ENCODE measurements at regions not wholly inside any gene's neighbourhood (a gene's known extent, or its start where the extent isn't known, plus 50 kb on each side); places are given as distances from the start of the nearest gene placed in this dataset.

GRCh38 chr2:180268006-180268405 lies 260.9 kb upstream of the CWC22 start:
- BruUV-seq (replicated peaks) = no TSS peak
- ChIA-PET POLR2A (no interaction called here), CTCF (no interaction called here)
- in situ Hi-C loops (cut with HindIII; ENCODE audit: low pct_unique_long_range_greater_than_20kb, low sequenced_read_pairs) = no loop called here
- Histone ChIP-seq H3K9me3 (ENCODE audit: control insufficient read depth, insufficient read depth, low read depth, low read length) (0 out of 2 replicates have a peak, but pooled peaks cover 4% of the 10 kb centered on the region), H3K4me3 (ENCODE audit: low read depth in 2 of 2, low read length in 2 of 2) (no peak overlapping the region), H3K36me3 (ENCODE audit: control insufficient read depth, insufficient read depth, low read length) (no peaks in the 10 kb centered on the region), H3K4me1 (ENCODE audit: control insufficient read depth, insufficient read depth, low read length) (no peaks in the 10 kb centered on the region), H3K27ac (ENCODE audit: low read length) (no peak overlapping the region), H3K27me3 (ENCODE audit: control insufficient read depth, insufficient read depth, low read length) (no peaks in the 10 kb centered on the region)
- TF ChIP-seq SIN3A (IDR thresholded peaks at IDR 0.05; ENCODE audit: borderline replicate concordance, insufficient read depth, low read depth, low read length) = no peak
- TF ChIP-seq POLR2AphosphoS5 (IDR thresholded peaks at IDR 0.05; ENCODE audit: low read depth, low read length) = no peak
- no peak for TF ChIP-seq TCF7L2 (IDR thresholded peaks at IDR 0.05; ENCODE audit: low read depth, low read length)
- no peak for TF ChIP-seq CTCF (IDR thresholded peaks at IDR 0.05)
- no peak for TF ChIP-seq REST (IDR thresholded peaks at IDR 0.05; ENCODE audit: insufficient read depth in 1 of 2, low read depth in 2 of 2, low read length in 1 of 2)
- ATAC-seq = no peak
- no peak for DNase-seq (ENCODE audit: low read depth, low spot score)
- intact Hi-C loops (cut with micrococcal nuclease; ENCODE audit: unreplicated experiment) = no loop called here

- ChIA-PET CTCF (no interaction called here), POLR2A (no interaction called here)
- no peaks in the 10 kb centered on the region for H3K4me1 ChIP-seq (ENCODE audit: control insufficient read depth, insufficient read depth, low read length)
- no peak for DNase-seq (ENCODE audit: low read depth, low spot score)
- intact Hi-C loops (cut with micrococcal nuclease; ENCODE audit: unreplicated experiment) = no loop called here
- ATAC-seq = no peak
- no peaks in the 10 kb centered on the region for H3K9me3 ChIP-seq (ENCODE audit: control insufficient read depth, insufficient read depth, low read depth, low read length)
- BruUV-seq (replicated peaks) = no TSS peak
- no peaks in the 10 kb centered on the region for H3K27me3 ChIP-seq (ENCODE audit: control insufficient read depth, insufficient read depth, low read length)
- H3K4me3 ChIP-seq (ENCODE audit: low read depth in 2 of 2, low read length in 2 of 2) = no peak overlapping the region
- no peak overlapping the region for H3K27ac ChIP-seq (ENCODE audit: low read length)
- TF ChIP-seq POLR2AphosphoS5 (IDR thresholded peaks at IDR 0.05; ENCODE audit: low read depth, low read length) = no peak
- TF ChIP-seq REST (IDR thresholded peaks at IDR 0.05; ENCODE audit: insufficient read depth in 1 of 2, low read depth in 2 of 2, low read length in 1 of 2) = no peak
- no peak for TF ChIP-seq CTCF (IDR thresholded peaks at IDR 0.05)
- TF ChIP-seq SIN3A (IDR thresholded peaks at IDR 0.05; ENCODE audit: borderline replicate concordance, insufficient read depth, low read depth, low read length) = no peak
- no peak for TF ChIP-seq TCF7L2 (IDR thresholded peaks at IDR 0.05; ENCODE audit: low read depth, low read length)
- in situ Hi-C loops (cut with HindIII; ENCODE audit: low pct_unique_long_range_greater_than_20kb, low sequenced_read_pairs) = no loop called here
- H3K36me3 ChIP-seq (ENCODE audit: control insufficient read depth, insufficient read depth, low read length) = no peaks in the 10 kb centered on the region
Observed at GRCh38 chr2:180261976-180262375, 254.9 kb upstream of the CWC22 start.
